H9 (cell line): ENCODE measurements at regions not wholly inside any gene's neighbourhood (a gene's known extent, or its start where the extent isn't known, plus 50 kb on each side); places are given as distances from the start of the nearest gene placed in this dataset.

Experiments used
- DNase-seq: peaks from one replicate; pipeline ENCODE4 v3.0.0-alpha.2; 2017
- H2AFZ ChIP-seq: one replicate; pipeline ENCODE4 v1.6.1; 2013; ENCODE audit warnings: mild to moderate bottlenecking, low read length, control low read depth, moderate library complexity
- H2AK5ac ChIP-seq: 2 replicates; pipeline ENCODE4 v1.6.1; 2013; ENCODE audit warnings: low read length, control low read depth, mixed read lengths; ENCODE audit not compliant: insufficient read length
- H2BK120ac ChIP-seq: one replicate; pipeline ENCODE4 v1.6.1; 2013; ENCODE audit warnings: low read depth, mild to moderate bottlenecking, low read length, control low read depth, inconsistent platforms; ENCODE audit not compliant: poor library complexity, severe bottlenecking
- H2BK12ac ChIP-seq: 2 replicates; pipeline ENCODE4 v1.6.1; 2013; ENCODE audit warnings: low read length, control low read depth, mixed read lengths, low read depth; ENCODE audit not compliant: insufficient read length
- H2BK15ac ChIP-seq: 2 replicates; pipeline ENCODE4 v1.6.1; 2013; ENCODE audit warnings: low read depth, low read length, control low read depth
- H2BK20ac ChIP-seq: one replicate; pipeline ENCODE4 v1.6.1; 2013; ENCODE audit warnings: low read depth, mild to moderate bottlenecking, low read length, control low read depth, inconsistent platforms; ENCODE audit not compliant: poor library complexity, severe bottlenecking
- H2BK5ac ChIP-seq: 2 replicates; pipeline ENCODE4 v1.6.1; 2013; ENCODE audit warnings: low read length, control low read depth, mixed read lengths; ENCODE audit not compliant: insufficient read length
- H3K14ac ChIP-seq: 2 replicates; pipeline ENCODE4 v1.6.1; 2013; ENCODE audit warnings: low read length, control low read depth; ENCODE audit not compliant: insufficient read depth
- H3K18ac ChIP-seq: 2 replicates; pipeline ENCODE4 v1.6.1; 2013; ENCODE audit warnings: low read depth, mild to moderate bottlenecking, mixed read lengths, low read length, control low read depth; ENCODE audit not compliant: insufficient read length
- H3K23ac ChIP-seq: 2 replicates; pipeline ENCODE4 v1.6.1; 2013; ENCODE audit warnings: low read length, control low read depth, mixed read lengths, low read depth; ENCODE audit not compliant: insufficient read length
- H3K23me2 ChIP-seq: 2 replicates; pipeline ENCODE4 v1.6.1; 2013; ENCODE audit warnings: low read depth, mild to moderate bottlenecking, mixed read lengths, low read length, control low read depth; ENCODE audit not compliant: insufficient read length, poor library complexity, severe bottlenecking
- H3K27ac ChIP-seq: 2 replicates; pipeline ENCODE4 v1.5.1; 2013; ENCODE audit warnings: low read length, control low read depth, mixed read lengths, low read depth; ENCODE audit not compliant: insufficient read length
- H3K27me3 ChIP-seq: 2 replicates; pipeline ENCODE4 v1.6.1; 2013; ENCODE audit warnings: low read length, control low read depth, inconsistent platforms; ENCODE audit not compliant: insufficient read depth
- H3K4ac ChIP-seq: 2 replicates; pipeline ENCODE4 v1.6.1; 2013; ENCODE audit warnings: low read depth, mild to moderate bottlenecking, control low read depth, inconsistent platforms, low read length, moderate library complexity
- H3K4me1 ChIP-seq: 2 replicates; pipeline ENCODE4 v1.6.1; 2013; ENCODE audit warnings: low read length, control low read depth, inconsistent platforms; ENCODE audit not compliant: insufficient read depth
- H3K4me2 ChIP-seq: 2 replicates; pipeline ENCODE4 v1.6.1; 2013; ENCODE audit warnings: low read length, control low read depth, mixed read lengths; ENCODE audit not compliant: insufficient read length, insufficient read depth
- H3K56ac ChIP-seq: 2 replicates; pipeline ENCODE4 v1.6.1; 2013; ENCODE audit warnings: low read depth, mild to moderate bottlenecking, mixed read lengths, low read length, control low read depth; ENCODE audit not compliant: insufficient read length
- H3K79me1 ChIP-seq: 2 replicates; pipeline ENCODE4 v1.6.1; 2013; ENCODE audit warnings: low read depth, mild to moderate bottlenecking, moderate library complexity, low read length, control low read depth, inconsistent platforms; ENCODE audit not compliant: insufficient read depth, poor library complexity, severe bottlenecking
- H3K79me2 ChIP-seq: 2 replicates; pipeline ENCODE4 v1.6.1; 2013; ENCODE audit warnings: low read length, control low read depth, inconsistent platforms; ENCODE audit not compliant: insufficient read depth
- H3K9ac ChIP-seq: 2 replicates; pipeline ENCODE4 v1.6.1; 2013; ENCODE audit warnings: low read length, control low read depth, mixed read lengths; ENCODE audit not compliant: insufficient read length; ENCODE audit errors: extremely low read depth
- H3K9me3 ChIP-seq: one replicate; pipeline ENCODE4 v1.6.1; 2013; ENCODE audit warnings: low read depth, low read length, inconsistent platforms; ENCODE audit not compliant: control insufficient read depth
- H3T11ph ChIP-seq: one replicate; pipeline ENCODE4 v1.6.1; 2013; ENCODE audit warnings: mild to moderate bottlenecking, low read length, control low read depth, inconsistent platforms
- H4K20me1 ChIP-seq: one replicate; pipeline ENCODE4 v1.6.1; 2013; ENCODE audit not compliant: control insufficient read depth, insufficient read length, insufficient read depth
- H4K5ac ChIP-seq: 2 replicates; pipeline ENCODE4 v1.6.1; 2013; ENCODE audit warnings: low read depth, mild to moderate bottlenecking, mixed read lengths, low read length, control low read depth; ENCODE audit not compliant: insufficient read length
- H4K8ac ChIP-seq: replicated peaks from 2 replicates; pipeline ENCODE4 v1.6.1; 2013; ENCODE audit warnings: low read length, control low read depth, mixed read lengths, low read depth; ENCODE audit not compliant: insufficient read length
- H4K91ac ChIP-seq: 2 replicates; pipeline ENCODE4 v1.6.1; 2013; ENCODE audit warnings: low read depth, mild to moderate bottlenecking, moderate library complexity, mixed read lengths, low read length, control low read depth; ENCODE audit not compliant: insufficient read length
- H3K27ac Mint-ChIP-seq, 3 experiments: 2 replicates in 2 of 3; 3 replicates in 1 of 3; pipeline ENCODE4 v1.8.0; 2020 to 2021; ENCODE audit warnings: mixed read lengths in 3 of 3, mild to moderate bottlenecking in 1 of 3, moderate library complexity in 1 of 3
- H3K27me3 Mint-ChIP-seq: 2 replicates; pipeline ENCODE4 v1.8.0; 2021; ENCODE audit warnings: low read depth, mild to moderate bottlenecking, moderate library complexity, mixed read lengths
- H3K36me3 Mint-ChIP-seq, 3 experiments: 2 replicates in 2 of 3; 3 replicates in 1 of 3; pipeline ENCODE4 v1.8.0; 2020 to 2021; ENCODE audit warnings: low read depth in 3 of 3, mixed read lengths in 3 of 3; ENCODE audit not compliant: insufficient read depth in 1 of 3
- H3K4me1 Mint-ChIP-seq, 2 experiments: 2 replicates each; pipeline ENCODE4 v1.8.0; 2020; ENCODE audit warnings: mixed read lengths in 2 of 2
- H3K4me3 Mint-ChIP-seq, 2 experiments: 2 replicates in 1 of 2; 3 replicates in 1 of 2; pipeline ENCODE4 v1.8.0; 2020 to 2021; ENCODE audit warnings: mild to moderate bottlenecking in 2 of 2, mixed read lengths in 2 of 2, moderate library complexity in 1 of 2
- H3K9me3 Mint-ChIP-seq, 2 experiments: 2 replicates in 1 of 2; 3 replicates in 1 of 2; pipeline ENCODE4 v1.8.0; 2020; ENCODE audit warnings: mild to moderate bottlenecking in 2 of 2, mixed read lengths in 2 of 2, moderate library complexity in 1 of 2
- CTCF ChIP-seq: fragments of 200-600 bp; sonication (generic); conservative IDR thresholded peaks from 3 replicates; pipeline ENCODE4 v1.8.0; 2021; ENCODE audit warnings: antibody characterized with exemption, mild to moderate bottlenecking
- WGBS: extraction: QIAGEN DNeasy Blood & Tissue Kit; methylation state at CpG from one replicate; pipeline ENCODE4 v1.1.7; 2013; ENCODE audit warnings: missing lambda C conversion rate, low lambda C conversion rate, mixed read lengths; ENCODE audit not compliant: insufficient read length; ENCODE audit errors: extremely low coverage; 5-methylcytosine and 5-hydroxymethylcytosine counted together

- H3K27me3 Mint-ChIP-seq, result peaks cover 4% of the 10 kb centered on the region
- H3T11ph ChIP-seq, result no peak overlapping the region
Measured at GRCh38 chr10:121195524-121195910, 344.4 kb downstream of the WDR11 start.

More at GRCh38 chr10:121195524-121195910, 344.4 kb downstream of the WDR11 start:
- no peaks in the 10 kb centered on the region for H3K79me1 ChIP-seq
- TF ChIP-seq CTCF, result no peak
- no CpG with 5 or more reads among the region's 8 CpGs for WGBS
- H4K8ac ChIP-seq, result no peak overlapping the region
- no peaks in the 10 kb centered on the region for H3K27me3 ChIP-seq
- no peak overlapping the region for H3K27ac ChIP-seq
- no peak overlapping the region for H2BK12ac ChIP-seq
- no peak overlapping the region for H3K4me2 ChIP-seq
- no peak overlapping the region for H2BK5ac ChIP-seq
- no peaks in the 10 kb centered on the region for H3K79me2 ChIP-seq
- no peak overlapping the region for H3K14ac ChIP-seq
- H2BK15ac ChIP-seq, result no peak overlapping the region
- no peak overlapping the region for H3K9ac ChIP-seq
- H3K36me3 Mint-ChIP-seq, result no peaks in the 10 kb centered on the region
- no peak overlapping the region for H3K4me3 Mint-ChIP-seq
- H2BK20ac ChIP-seq, result no peak overlapping the region
- no peaks in the 10 kb centered on the region for H4K20me1 ChIP-seq
- no peak overlapping the region for H3K18ac ChIP-seq
- peaks cover 0 to 2% of the 10 kb centered on the region in 2 experiments; a peak in 1 of 4 replicates for H3K4me1 Mint-ChIP-seq
- H2BK120ac ChIP-seq, result no peak overlapping the region
- H4K5ac ChIP-seq, result no peak overlapping the region
- no peak for DNase-seq
- no peak overlapping the region for H3K56ac ChIP-seq
- H3K27ac Mint-ChIP-seq, result no peak overlapping the region
- H3K4me1 ChIP-seq, result no peaks in the 10 kb centered on the region
- no peak overlapping the region for H2AK5ac ChIP-seq
- no peaks in the 10 kb centered on the region; a peak in 1 of 5 replicates for H3K9me3 Mint-ChIP-seq
- H2AFZ ChIP-seq, result no peak overlapping the region
- H4K91ac ChIP-seq, result no peak overlapping the region
- H3K23ac ChIP-seq, result no peak overlapping the region
- no peaks in the 10 kb centered on the region for H3K23me2 ChIP-seq
- H3K9me3 ChIP-seq, result no peaks in the 10 kb centered on the region
- H3K4ac ChIP-seq, result no peak overlapping the region
